Brain microvascular endothelial cell (primary cell): ENCODE measurements at regions not wholly inside any gene's neighbourhood (a gene's known extent, or its start where the extent isn't known, plus 50 kb on each side); places are given as distances from the start of the nearest gene placed in this dataset.

Experiments
- DNase-seq: peaks from one replicate; pipeline ENCODE4 v3.0.0-alpha.2; 2020
- H3K27ac ChIP-seq: fragments of 250-450 bp; sonication (Bioruptor Pico); 2 replicates; pipeline ENCODE4 v1.5.1; 2020; ENCODE audit warnings: mild to moderate bottlenecking, moderate library complexity
- H3K27me3 ChIP-seq: fragments of 250-450 bp; sonication (Bioruptor Pico); replicated peaks from 2 replicates; pipeline ENCODE4 v1.5.1; 2020; ENCODE audit warnings: mild to moderate bottlenecking
- H3K36me3 ChIP-seq: fragments of 250-450 bp; sonication (Bioruptor Pico); replicated peaks from 2 replicates; pipeline ENCODE4 v1.5.1; 2020; ENCODE audit warnings: mild to moderate bottlenecking
- H3K4me3 ChIP-seq: 2 replicates; pipeline ENCODE4 v1.5.1; 2011; ENCODE audit warnings: low read depth, mild to moderate bottlenecking, control low read depth, low read length, moderate library complexity
- in situ Hi-C: cut with HindIII; loops from 2 replicates; pipeline ENCODE4 v1.10.0; 2017; ENCODE audit warnings: low sequenced_read_pairs, low pct_ligation_motif_present
- TF ChIP-seq, protein P1 (sequence below): IDR thresholded peaks from 2 replicates; pipeline ENCODE4 v1.5.1; 2011; ENCODE audit warnings: low read depth, mild to moderate bottlenecking, moderate library complexity, low read length, control low read depth, inconsistent platforms; ENCODE audit errors: missing control alignments

GRCh38 chr4:79623021-79623870 lies 215.2 kb upstream of the GK2 start:
- Histone ChIP-seq H3K27ac (no peak overlapping the region), H3K4me3 (no peak overlapping the region), H3K36me3 (no peaks in the 10 kb centered on the region), H3K27me3 (no peaks in the 10 kb centered on the region)
- no peak for DNase-seq
- TF ChIP-seq, protein P1, sequence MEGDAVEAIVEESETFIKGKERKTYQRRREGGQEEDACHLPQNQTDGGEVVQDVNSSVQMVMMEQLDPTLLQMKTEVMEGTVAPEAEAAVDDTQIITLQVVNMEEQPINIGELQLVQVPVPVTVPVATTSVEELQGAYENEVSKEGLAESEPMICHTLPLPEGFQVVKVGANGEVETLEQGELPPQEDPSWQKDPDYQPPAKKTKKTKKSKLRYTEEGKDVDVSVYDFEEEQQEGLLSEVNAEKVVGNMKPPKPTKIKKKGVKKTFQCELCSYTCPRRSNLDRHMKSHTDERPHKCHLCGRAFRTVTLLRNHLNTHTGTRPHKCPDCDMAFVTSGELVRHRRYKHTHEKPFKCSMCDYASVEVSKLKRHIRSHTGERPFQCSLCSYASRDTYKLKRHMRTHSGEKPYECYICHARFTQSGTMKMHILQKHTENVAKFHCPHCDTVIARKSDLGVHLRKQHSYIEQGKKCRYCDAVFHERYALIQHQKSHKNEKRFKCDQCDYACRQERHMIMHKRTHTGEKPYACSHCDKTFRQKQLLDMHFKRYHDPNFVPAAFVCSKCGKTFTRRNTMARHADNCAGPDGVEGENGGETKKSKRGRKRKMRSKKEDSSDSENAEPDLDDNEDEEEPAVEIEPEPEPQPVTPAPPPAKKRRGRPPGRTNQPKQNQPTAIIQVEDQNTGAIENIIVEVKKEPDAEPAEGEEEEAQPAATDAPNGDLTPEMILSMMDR, result no peak
- in situ Hi-C loops, result no loop called here

DNA sequence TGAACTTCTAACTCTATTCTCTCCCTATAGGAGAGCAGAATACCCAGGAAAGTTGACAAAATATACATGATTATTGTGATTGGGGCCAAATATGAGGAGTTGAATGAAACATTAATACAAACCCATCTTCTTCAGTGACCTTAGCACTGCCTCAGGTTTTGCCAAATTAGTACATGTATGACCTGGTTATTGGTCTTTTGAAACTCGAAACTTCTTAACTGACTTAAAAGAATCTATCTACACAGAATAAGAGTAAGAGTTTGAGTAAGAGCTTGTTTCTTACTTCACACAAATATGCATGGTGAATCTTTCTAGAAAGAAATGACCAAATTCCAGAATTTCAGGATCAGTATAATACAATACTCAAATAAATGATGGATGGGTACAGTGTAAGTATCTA lies 213.0 kb upstream of the GK2 start:
- Histone ChIP-seq H3K4me3 (no peak overlapping the region), H3K27me3 (no peaks in the 10 kb centered on the region), H3K27ac (no peak overlapping the region), H3K36me3 (no peaks in the 10 kb centered on the region)
- no peak for DNase-seq
- in situ Hi-C loops, result no loop called here
- TF ChIP-seq, protein P1, result no peak

DNA sequence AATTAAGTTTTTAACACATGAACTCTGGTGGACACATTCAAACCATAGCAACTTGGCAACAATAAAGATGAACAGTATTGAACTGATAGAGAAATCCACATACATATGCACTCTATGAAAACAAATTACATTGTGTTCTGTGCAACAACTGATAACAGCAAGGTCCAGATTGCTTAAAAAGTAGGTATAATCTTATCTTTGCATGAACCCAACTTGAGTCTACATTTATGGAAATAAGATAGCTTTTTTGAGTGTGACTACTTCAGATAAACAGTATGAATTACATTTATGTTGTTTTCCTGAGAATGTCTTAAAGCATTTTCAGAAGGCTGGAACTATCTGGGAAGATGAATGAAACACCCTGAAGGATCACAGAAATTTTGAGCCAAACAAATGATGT lies 212.6 kb upstream of the GK2 start:
- Histone ChIP-seq H3K4me3 (no peak overlapping the region), H3K36me3 (no peaks in the 10 kb centered on the region), H3K27me3 (no peaks in the 10 kb centered on the region), H3K27ac (no peak overlapping the region)
- in situ Hi-C loops, result no loop called here
- TF ChIP-seq, protein P1, result no peak
- no peak for DNase-seq

DNA sequence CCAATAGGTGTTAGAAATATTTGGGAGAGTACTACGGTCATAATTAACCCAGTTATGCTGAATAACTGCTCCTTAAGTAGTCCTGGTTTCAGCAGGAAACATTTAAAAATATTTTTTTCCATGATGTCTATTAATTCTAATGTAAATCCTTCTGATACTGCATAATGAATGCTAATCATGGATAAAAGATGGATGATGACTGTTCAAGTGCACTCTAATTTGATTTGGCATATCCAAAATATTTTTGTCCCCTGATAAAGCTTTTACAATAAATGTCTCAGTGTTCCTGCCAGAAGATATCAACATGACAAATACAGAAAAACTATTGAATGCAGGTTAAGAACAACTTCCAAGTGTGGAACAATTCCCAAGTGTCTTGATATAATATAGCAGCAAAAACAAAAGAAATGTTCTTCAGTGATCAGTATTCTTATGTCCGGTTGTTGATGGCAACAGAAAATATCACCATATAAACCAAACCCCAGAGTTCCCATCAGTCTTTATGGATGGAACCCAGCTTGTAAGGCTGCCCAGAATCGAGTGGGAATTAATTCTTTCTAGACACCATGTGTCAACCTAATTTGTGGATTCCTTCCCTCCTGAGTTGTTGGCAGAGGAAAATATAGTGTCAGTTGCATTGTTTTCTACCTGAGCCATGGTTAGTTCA lies 205.4 kb upstream of the GK2 start:
- H3K36me3 ChIP-seq, result no peaks in the 10 kb centered on the region
- DNase-seq, result no peak
- no peak overlapping the region for H3K27ac ChIP-seq
- H3K4me3 ChIP-seq, result no peak overlapping the region
- in situ Hi-C loops, result no loop called here
- no peaks in the 10 kb centered on the region for H3K27me3 ChIP-seq
- TF ChIP-seq, protein P1, result no peak

DNA sequence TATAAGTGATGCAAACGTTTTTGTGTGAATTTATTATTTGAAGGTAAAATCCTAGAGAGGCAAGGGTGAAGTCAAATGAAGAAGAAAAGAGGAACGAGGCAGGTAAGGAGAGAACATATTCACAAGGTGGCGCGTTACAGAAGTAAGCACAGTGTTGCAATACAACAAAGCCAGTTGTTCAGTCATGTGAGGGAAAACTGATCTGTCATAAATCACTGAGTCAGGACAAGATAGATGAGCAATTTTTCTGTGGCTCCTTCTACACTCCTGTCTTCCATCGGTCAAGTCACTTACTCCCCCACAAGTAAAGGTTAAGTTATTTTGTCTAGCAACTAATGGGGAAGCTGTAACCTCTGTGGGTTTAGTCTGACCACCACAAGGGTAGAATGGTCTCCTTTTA lies 203.0 kb upstream of the GK2 start:
- in situ Hi-C loops, result no loop called here
- Histone ChIP-seq H3K27ac (no peak overlapping the region), H3K4me3 (no peak overlapping the region), H3K36me3 (no peaks in the 10 kb centered on the region), H3K27me3 (no peaks in the 10 kb centered on the region)
- TF ChIP-seq, protein P1, result no peak
- no peak for DNase-seq
